Esophagus squamous epithelium (tissue), 4 donors: ENCODE measurements at regions not wholly inside any gene's neighbourhood (a gene's known extent, or its start where the extent isn't known, plus 50 kb on each side); places are given as distances from the start of the nearest gene placed in this dataset.

Experiments used
- POLR2A ChIP-seq, 4 donors: fragments of 450-650 bp; IDR thresholded peaks; one replicate each; pipeline ENCODE4 v1.6.1; 2017; ENCODE audit warnings: antibody characterized with exemption in 4 of 4, mild to moderate bottlenecking in 4 of 4, moderate library complexity in 3 of 4
- TF ChIP-seq, protein P1 (sequence below), 6 experiments: fragments of 450-650 bp in 4 of 6; fragments of 200-600 bp in 2 of 6; sonication (generic) in 2 of 6; IDR thresholded peaks; one replicate each; pipeline ENCODE4 v1.5.1; 2016 to 2019; ENCODE audit warnings: antibody characterized with exemption in 6 of 6, mild to moderate bottlenecking in 4 of 6, moderate library complexity in 4 of 6

GRCh38 chr1:30606166-30606565 is 117.2 kb downstream of the MATN1 start:
- TF ChIP-seq, protein P1, sequence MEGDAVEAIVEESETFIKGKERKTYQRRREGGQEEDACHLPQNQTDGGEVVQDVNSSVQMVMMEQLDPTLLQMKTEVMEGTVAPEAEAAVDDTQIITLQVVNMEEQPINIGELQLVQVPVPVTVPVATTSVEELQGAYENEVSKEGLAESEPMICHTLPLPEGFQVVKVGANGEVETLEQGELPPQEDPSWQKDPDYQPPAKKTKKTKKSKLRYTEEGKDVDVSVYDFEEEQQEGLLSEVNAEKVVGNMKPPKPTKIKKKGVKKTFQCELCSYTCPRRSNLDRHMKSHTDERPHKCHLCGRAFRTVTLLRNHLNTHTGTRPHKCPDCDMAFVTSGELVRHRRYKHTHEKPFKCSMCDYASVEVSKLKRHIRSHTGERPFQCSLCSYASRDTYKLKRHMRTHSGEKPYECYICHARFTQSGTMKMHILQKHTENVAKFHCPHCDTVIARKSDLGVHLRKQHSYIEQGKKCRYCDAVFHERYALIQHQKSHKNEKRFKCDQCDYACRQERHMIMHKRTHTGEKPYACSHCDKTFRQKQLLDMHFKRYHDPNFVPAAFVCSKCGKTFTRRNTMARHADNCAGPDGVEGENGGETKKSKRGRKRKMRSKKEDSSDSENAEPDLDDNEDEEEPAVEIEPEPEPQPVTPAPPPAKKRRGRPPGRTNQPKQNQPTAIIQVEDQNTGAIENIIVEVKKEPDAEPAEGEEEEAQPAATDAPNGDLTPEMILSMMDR (IDR thresholded peaks at IDR 0.05) = no peak
- TF ChIP-seq POLR2A (IDR thresholded peaks at IDR 0.05) = no peak
